IMR-90 (cell line): ENCODE measurements at regions not wholly inside any gene's neighbourhood (a gene's known extent, or its start where the extent isn't known, plus 50 kb on each side); places are given as distances from the start of the nearest gene placed in this dataset.

Experiments
- ATAC-seq: fragments of 200-7000 bp; cut with Tn5 transposase; 2 replicates; pipeline ENCODE4 v1.9.1; 2020; ENCODE audit warnings: low read depth, mild to moderate bottlenecking, moderate library complexity
- BruUV-seq: library from RNA; stranded (reverse); fragments of 400-500 nt; replicated peaks from 2 replicates; lab custom pipeline; 2021; lab: Mats Ljungman, UMichigan
- CTCF ChIA-PET: fragments of 300-600 bp; formaldehyde crosslinking; extraction: SDS; loops from one replicate; lab custom pipeline; 2021; ENCODE audit warnings: antibody characterized with exemption; lab: Yijun Ruan, JAX
- POLR2A ChIA-PET: fragments of 300-600 bp; sonication (Branson Sonifier 250); formaldehyde crosslinking; loops from one replicate; lab custom pipeline; 2022; ENCODE audit warnings: antibody characterized with exemption; ENCODE audit not compliant: unreplicated experiment; lab: Charles Lee
- DNase-seq: peaks from one replicate; pipeline ENCODE4 v3.0.0; 2013
- H2AFZ ChIP-seq: replicated peaks from 2 replicates; pipeline ENCODE3; 2013; ENCODE audit warnings: low read length, mild to moderate bottlenecking; ENCODE audit not compliant: poor library complexity
- H2AK5ac ChIP-seq: 2 replicates; pipeline ENCODE4 v1.6.1; 2013; ENCODE audit warnings: low read depth, low read length, inconsistent platforms
- H2AK9ac ChIP-seq: replicated peaks from 2 replicates; pipeline ENCODE3; 2013; ENCODE audit warnings: mild to moderate bottlenecking, low read depth, low read length, moderate library complexity; ENCODE audit not compliant: poor library complexity
- H2BK120ac ChIP-seq: 2 replicates; pipeline ENCODE4 v1.6.1; 2013; ENCODE audit warnings: low read depth, low read length, inconsistent platforms
- H2BK15ac ChIP-seq: 3 replicates; pipeline ENCODE4 v1.6.1; 2013; ENCODE audit warnings: low read depth, low read length, inconsistent platforms
- H2BK20ac ChIP-seq: 2 replicates; pipeline ENCODE4 v1.6.1; 2013; ENCODE audit warnings: low read depth, mild to moderate bottlenecking, inconsistent platforms, low read length, moderate library complexity
- H2BK5ac ChIP-seq: 2 replicates; pipeline ENCODE4 v1.6.1; 2013; ENCODE audit warnings: mild to moderate bottlenecking, low read depth, low read length, inconsistent platforms; ENCODE audit not compliant: poor library complexity, severe bottlenecking
- H3K14ac ChIP-seq: replicated peaks from 2 replicates; pipeline ENCODE4 v1.6.1; 2013; ENCODE audit warnings: low read depth, low read length, inconsistent platforms
- H3K18ac ChIP-seq: 2 replicates; pipeline ENCODE4 v1.6.1; 2013; ENCODE audit warnings: low read depth, low read length, control low read depth
- H3K23ac ChIP-seq: 2 replicates; pipeline ENCODE4 v1.6.1; 2013; ENCODE audit warnings: low read depth, low read length, inconsistent platforms
- H3K27ac ChIP-seq: 2 replicates; pipeline ENCODE4 v1.5.1; 2013; ENCODE audit warnings: mild to moderate bottlenecking, control low read depth, low read length; ENCODE audit not compliant: insufficient read depth
- H3K27me3 ChIP-seq: 2 replicates; pipeline ENCODE4 v1.6.1; 2013; ENCODE audit warnings: low read length; ENCODE audit not compliant: control insufficient read depth, insufficient read depth
- H3K36me3 ChIP-seq: 2 replicates; pipeline ENCODE4 v1.6.1; 2013; ENCODE audit warnings: low read length, mixed read lengths; ENCODE audit not compliant: control insufficient read depth, insufficient read depth
- H3K4ac ChIP-seq: 2 replicates; pipeline ENCODE4 v1.6.1; 2013; ENCODE audit warnings: low read depth, low read length, inconsistent platforms
- H3K4me1 ChIP-seq: 2 replicates; pipeline ENCODE4 v1.6.1; 2013; ENCODE audit warnings: low read length, mixed read lengths; ENCODE audit not compliant: control insufficient read depth, insufficient read depth
- H3K4me2 ChIP-seq: 2 replicates; pipeline ENCODE4 v1.6.1; 2013; ENCODE audit warnings: low read depth, mild to moderate bottlenecking, control low read depth, low read length, moderate library complexity
- H3K4me3 ChIP-seq: 2 replicates; pipeline ENCODE4 v1.5.1; 2013; ENCODE audit warnings: low read depth, mild to moderate bottlenecking, control low read depth, low read length, moderate library complexity; ENCODE audit not compliant: insufficient read depth
- H3K56ac ChIP-seq: 2 replicates; pipeline ENCODE4 v1.6.1; 2013; ENCODE audit warnings: low read length, inconsistent platforms; ENCODE audit not compliant: insufficient read depth; ENCODE audit errors: extremely low read depth
- H3K79me1 ChIP-seq, 2 experiments: 2 replicates each; pipeline ENCODE4 v1.6.1; 2013; ENCODE audit warnings: low read length in 2 of 2, inconsistent platforms in 1 of 2, low read depth in 1 of 2
- H3K9ac ChIP-seq: 2 replicates; pipeline ENCODE4 v1.6.1; 2013; ENCODE audit warnings: low read depth, low read length, control low read depth
- H3K9me1 ChIP-seq: 2 replicates; pipeline ENCODE4 v1.6.1; 2013; ENCODE audit warnings: low read length, inconsistent platforms; ENCODE audit not compliant: insufficient read depth
- H3K9me3 ChIP-seq: 2 replicates; pipeline ENCODE4 v1.6.1; 2013; ENCODE audit warnings: low read length; ENCODE audit not compliant: control insufficient read depth, insufficient read depth
- H4K20me1 ChIP-seq: 2 replicates; pipeline ENCODE4 v1.6.1; 2013; ENCODE audit warnings: low read length, inconsistent platforms; ENCODE audit not compliant: insufficient read depth
- H4K5ac ChIP-seq: 2 replicates; pipeline ENCODE4 v1.6.1; 2013; ENCODE audit warnings: mild to moderate bottlenecking, low read depth, low read length, control low read depth
- H4K8ac ChIP-seq, 2 experiments: 2 replicates each; pipeline ENCODE4 v1.6.1; 2013; ENCODE audit warnings: low read depth in 2 of 2, low read length in 2 of 2, control low read depth in 1 of 2, inconsistent platforms in 1 of 2
- H4K91ac ChIP-seq: 2 replicates; pipeline ENCODE4 v1.6.1; 2013; ENCODE audit warnings: low read depth, low read length, inconsistent platforms; ENCODE audit not compliant: insufficient read depth
- BHLHE40 ChIP-seq: fragments of 150-350 bp; IDR thresholded peaks from 2 replicates; pipeline ENCODE4 v1.6.1; 2016; ENCODE audit warnings: mild to moderate bottlenecking, low read depth, low read length
- CEBPB ChIP-seq: IDR thresholded peaks from 2 replicates; pipeline ENCODE4 v1.6.1; 2012; ENCODE audit warnings: low read depth, low read length, improper control_type of control experiment
- CHD1 ChIP-seq: IDR thresholded peaks from 2 replicates; pipeline ENCODE4 v1.6.1; 2012; ENCODE audit warnings: low read depth, low read length, improper control_type of control experiment
- CTCF ChIP-seq: conservative IDR thresholded peaks from 2 replicates; pipeline ENCODE4 v1.5.1; 2012; ENCODE audit warnings: mild to moderate bottlenecking, low read depth, low read length, improper control_type of control experiment
- ELK1 ChIP-seq: fragments of 150-350 bp; IDR thresholded peaks from 2 replicates; pipeline ENCODE4 v1.6.1; 2016; ENCODE audit warnings: low read depth, mild to moderate bottlenecking, low read length, moderate library complexity, borderline replicate concordance
- FOS ChIP-seq: fragments of 150-350 bp; IDR thresholded peaks from 2 replicates; pipeline ENCODE4 v1.6.1; 2016; ENCODE audit warnings: low read depth, low read length
- MAFK ChIP-seq: IDR thresholded peaks from 2 replicates; pipeline ENCODE4 v1.6.1; 2012; ENCODE audit warnings: low read depth, low read length, improper control_type of control experiment
- MAZ ChIP-seq: IDR thresholded peaks from 2 replicates; pipeline ENCODE4 v1.6.1; 2012; ENCODE audit warnings: low read depth, mild to moderate bottlenecking, low read length, improper control_type of control experiment, moderate library complexity, borderline replicate concordance
- MXI1 ChIP-seq: IDR thresholded peaks from 2 replicates; pipeline ENCODE4 v1.6.1; 2012; ENCODE audit warnings: low read depth, mild to moderate bottlenecking, low read length, moderate library complexity, borderline replicate concordance
- NFE2L2 ChIP-seq: fragments of 150-350 bp; IDR thresholded peaks from 2 replicates; pipeline ENCODE4 v1.6.1; 2016; ENCODE audit warnings: low read depth, mild to moderate bottlenecking, low read length
- POLR2A ChIP-seq: IDR thresholded peaks from 2 replicates; pipeline ENCODE4 v1.6.1; 2012; ENCODE audit warnings: mild to moderate bottlenecking, low read depth, low read length
- RAD21 ChIP-seq: IDR thresholded peaks from 2 replicates; pipeline ENCODE4 v1.6.1; 2012; ENCODE audit warnings: low read length, improper control_type of control experiment
- RCOR1 ChIP-seq: IDR thresholded peaks from 2 replicates; pipeline ENCODE4 v1.6.1; 2012; ENCODE audit warnings: mild to moderate bottlenecking, low read length, improper control_type of control experiment; ENCODE audit not compliant: insufficient replicate concordance
- RFX5 ChIP-seq: IDR thresholded peaks from 2 replicates; pipeline ENCODE4 v1.8.0; 2012; ENCODE audit warnings: low read depth, mild to moderate bottlenecking, low read length, moderate library complexity
- SMC3 ChIP-seq: fragments of 150-350 bp; IDR thresholded peaks from 2 replicates; pipeline ENCODE4 v1.6.1; 2016; ENCODE audit warnings: low read depth, mild to moderate bottlenecking, antibody characterized with exemption, low read length, moderate library complexity
- USF2 ChIP-seq: fragments of 150-350 bp; IDR thresholded peaks from 2 replicates; pipeline ENCODE4 v1.6.1; 2017; ENCODE audit warnings: mild to moderate bottlenecking, antibody characterized with exemption, low read length, low read depth
- dilution Hi-C: fragments of 300-500 bp; cut with HindIII; formaldehyde crosslinking; loops from one replicate; pipeline ENCODE4 v1.14.3; 2018; ENCODE audit warnings: low sequenced_read_pairs; ENCODE audit not compliant: unreplicated experiment
- in situ Hi-C: fragments of 300-500 bp; cut with MboI; formaldehyde crosslinking; loops from 3 replicates; pipeline ENCODE4 v1.14.3; 2019; ENCODE audit warnings: low sequenced_read_pairs, inconsistent platforms, mixed read lengths
- intact Hi-C: fragments of 100-400 bp; cut with micrococcal nuclease; formaldehyde crosslinking; loops from 2 replicates; pipeline ENCODE4 v1.10.0; 2022

- Histone ChIP-seq H2AFZ (no peak overlapping the region), H3K79me1 (no peaks in the 10 kb centered on the region), H3K9ac (no peak overlapping the region), H2AK9ac (no peak overlapping the region), H2BK20ac (no peak overlapping the region), H3K14ac (no peak overlapping the region), H2BK5ac (no peak overlapping the region), H3K36me3 (no peaks in the 10 kb centered on the region), H2BK15ac (no peak overlapping the region), H3K18ac (no peak overlapping the region), H3K4ac (no peak overlapping the region), H3K4me3 (no peak overlapping the region), H4K91ac (no peak overlapping the region), H3K9me1 (no peaks in the 10 kb centered on the region), H3K9me3 (peaks cover 3% of the 10 kb centered on the region; the same call in 1 of the 2 replicates), H3K27ac (no peak overlapping the region), H2AK5ac (no peak overlapping the region), H3K56ac (no peak overlapping the region), H3K4me2 (no peak overlapping the region), H4K20me1 (no peaks in the 10 kb centered on the region), H3K23ac (no peak overlapping the region), H3K27me3 (no peaks in the 10 kb centered on the region), H4K5ac (no peak overlapping the region), H3K4me1 (no peaks in the 10 kb centered on the region), H4K8ac (no peak overlapping the region), H2BK120ac (no peak overlapping the region)
- ATAC-seq (no peak), DNase-seq (no peak)
- dilution Hi-C loops = no loop called here
- BruUV-seq = no TSS peak
- intact Hi-C loops = no loop called here
- in situ Hi-C loops = no loop called here
- POLR2A ChIA-PET = no interaction called here
- TF ChIP-seq CTCF (no peak), NFE2L2 (no peak), USF2 (no peak), RFX5 (no peak), RCOR1 (no peak), CEBPB (no peak), FOS (no peak), ELK1 (no peak), MAFK (no peak), SMC3 (no peak), BHLHE40 (no peak), RAD21 (no peak), MXI1 (no peak), CHD1 (no peak), POLR2A (no peak), MAZ (no peak)
- CTCF ChIA-PET = no interaction called here
Observed at GRCh38 chr13:61138857-61139256, 276.8 kb downstream of the PCDH20 start.
